Ishikawa (cell line): ENCODE measurements at regions not wholly inside any gene's neighbourhood (a gene's known extent, or its start where the extent isn't known, plus 50 kb on each side); places are given as distances from the start of the nearest gene placed in this dataset.

ENCODE experiments used
- CEBPB ChIP-seq: IDR thresholded peaks from 2 replicates; pipeline ENCODE4 v1.6.1; 2012
- CREB1 ChIP-seq: IDR thresholded peaks from 2 replicates; pipeline ENCODE4 v1.6.1; 2012; ENCODE audit warnings: low read depth
- EGR1 ChIP-seq: IDR thresholded peaks from 2 replicates; pipeline ENCODE4 v1.6.1; 2012
- EP300 ChIP-seq: IDR thresholded peaks from 2 replicates; pipeline ENCODE4 v1.6.1; 2012; ENCODE audit warnings: borderline replicate concordance
- FOXM1 ChIP-seq: IDR thresholded peaks from 2 replicates; pipeline ENCODE4 v1.6.1; 2012; ENCODE audit warnings: low read depth, borderline replicate concordance
- MAX ChIP-seq: IDR thresholded peaks from 2 replicates; pipeline ENCODE4 v1.6.1; 2012
- NFIC ChIP-seq: IDR thresholded peaks from 2 replicates; pipeline ENCODE4 v1.6.1; 2012
- RAD21 ChIP-seq: IDR thresholded peaks from 2 replicates; pipeline ENCODE4 v1.6.1; 2012; ENCODE audit warnings: low read depth
- REST ChIP-seq: IDR thresholded peaks from 2 replicates; pipeline ENCODE4 v1.6.1; 2012; ENCODE audit warnings: low read depth, mild to moderate bottlenecking
- TAF1 ChIP-seq: IDR thresholded peaks from 2 replicates; pipeline ENCODE4 v1.6.1; 2012; ENCODE audit warnings: low read depth, mild to moderate bottlenecking
- TCF12 ChIP-seq: IDR thresholded peaks from 2 replicates; pipeline ENCODE4 v1.6.1; 2012; ENCODE audit warnings: low read depth
- TEAD4 ChIP-seq: IDR thresholded peaks from 2 replicates; pipeline ENCODE4 v1.6.1; 2012
- YY1 ChIP-seq: IDR thresholded peaks from 2 replicates; pipeline ENCODE4 v1.6.1; 2012; ENCODE audit warnings: low read depth
- ZBTB7A ChIP-seq: IDR thresholded peaks from 2 replicates; pipeline ENCODE4 v1.6.1; 2012; ENCODE audit warnings: low read depth
- TF ChIP-seq, protein P1 (sequence below): IDR thresholded peaks from 2 replicates; pipeline ENCODE4 v1.6.1; 2012

GRCh38 chr2:18474700-18475099 lies 85.8 kb downstream of the RDH14 start:
- TF ChIP-seq MAX (no peak), ZBTB7A (no peak)

- no peak for TF ChIP-seq NFIC
- TF ChIP-seq YY1: no peak
- TF ChIP-seq REST: no peak
- TF ChIP-seq TEAD4: no peak
- TF ChIP-seq CEBPB: no peak
- no peak for TF ChIP-seq ZBTB7A
- no peak for TF ChIP-seq EP300
- no peak for TF ChIP-seq FOXM1
- TF ChIP-seq EGR1: no peak
- TF ChIP-seq MAX: no peak
- no peak for TF ChIP-seq TCF12
- TF ChIP-seq RAD21: no peak
- no peak for TF ChIP-seq CREB1
- no peak for TF ChIP-seq TAF1
- TF ChIP-seq, protein P1, sequence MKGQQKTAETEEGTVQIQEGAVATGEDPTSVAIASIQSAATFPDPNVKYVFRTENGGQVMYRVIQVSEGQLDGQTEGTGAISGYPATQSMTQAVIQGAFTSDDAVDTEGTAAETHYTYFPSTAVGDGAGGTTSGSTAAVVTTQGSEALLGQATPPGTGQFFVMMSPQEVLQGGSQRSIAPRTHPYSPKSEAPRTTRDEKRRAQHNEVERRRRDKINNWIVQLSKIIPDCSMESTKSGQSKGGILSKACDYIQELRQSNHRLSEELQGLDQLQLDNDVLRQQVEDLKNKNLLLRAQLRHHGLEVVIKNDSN: no peak
These were observed 86.9 kb downstream of the RDH14 start for GRCh38 chr2:18473241-18474181.

DNA sequence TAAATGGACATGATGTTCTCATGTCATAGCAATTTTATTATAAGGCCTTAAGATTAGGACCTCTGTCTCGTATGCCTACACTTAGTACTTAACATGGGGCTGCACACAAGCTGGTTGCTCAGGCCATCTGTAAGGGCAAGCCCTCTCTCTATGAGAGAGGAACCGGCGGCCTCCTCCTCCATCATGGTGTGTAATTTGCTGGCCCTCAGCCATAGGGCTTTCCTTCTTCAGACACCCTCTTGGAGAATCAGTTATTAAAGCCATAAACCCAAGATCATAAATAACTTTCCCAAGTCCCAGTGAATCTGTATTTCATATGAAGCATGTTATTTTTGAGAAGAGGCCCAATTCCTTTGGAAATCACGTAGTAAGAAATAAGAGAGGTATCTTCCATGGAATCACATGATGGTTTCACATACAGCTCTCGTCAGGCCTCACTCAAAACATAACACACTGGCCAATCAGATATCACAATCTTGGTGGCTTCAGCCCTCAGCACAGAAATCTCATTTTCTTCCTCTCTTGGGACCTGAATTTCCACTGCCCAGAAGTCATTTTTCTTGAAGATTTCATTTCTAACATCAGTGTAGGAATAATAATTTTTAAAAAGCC lies 92.6 kb downstream of the RDH14 start:
- TF ChIP-seq NFIC (no peak), MAX (no peak), TEAD4 (no peak), EGR1 (no peak), RAD21 (no peak)
- TF ChIP-seq, protein P1: no peak

- TF ChIP-seq NFIC (no peak), EP300 (no peak)
These were observed 94.5 kb downstream of the RDH14 start for GRCh38 chr2:18465979-18466378.

DNA sequence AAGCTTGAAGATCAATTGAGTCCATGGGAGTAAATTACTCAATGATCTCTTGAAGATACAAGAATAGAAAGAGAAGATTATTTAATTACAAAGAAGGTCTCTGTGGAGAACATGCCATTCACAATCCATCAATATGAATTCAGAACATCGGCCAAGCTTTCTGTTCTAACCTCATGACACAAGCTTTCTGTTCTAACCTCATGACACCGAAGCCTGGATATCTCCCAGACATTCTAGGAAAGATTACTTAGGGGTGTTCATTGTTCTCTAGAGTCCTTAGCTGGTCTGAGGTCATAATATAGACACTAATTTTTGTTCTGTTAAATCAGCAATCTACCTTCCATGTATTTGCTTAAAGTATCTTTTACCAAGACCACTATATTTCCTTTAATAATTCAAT lies 95.5 kb downstream of the RDH14 start:
- no peak for TF ChIP-seq CEBPB

- no peak for TF ChIP-seq CREB1
- no peak for TF ChIP-seq MAX
- no peak for TF ChIP-seq REST
- TF ChIP-seq, protein P1: no peak
- no peak for TF ChIP-seq NFIC
- TF ChIP-seq TAF1: no peak
- no peak for TF ChIP-seq ZBTB7A
- TF ChIP-seq EGR1: no peak
- TF ChIP-seq TCF12: no peak
- TF ChIP-seq EP300: no peak
- no peak for TF ChIP-seq TEAD4
- no peak for TF ChIP-seq YY1
- TF ChIP-seq FOXM1: no peak
- no peak for TF ChIP-seq RAD21
- no peak for TF ChIP-seq CEBPB
These were observed 104.4 kb downstream of the RDH14 start for GRCh38 chr2:18456026-18456425.
